H1 (cell line): ENCODE measurements at regions not wholly inside any gene's neighbourhood (a gene's known extent, or its start where the extent isn't known, plus 50 kb on each side); places are given as distances from the start of the nearest gene placed in this dataset.

Experiments used
- CTCF ChIA-PET: fragments of 300-600 bp; sonication (Branson Sonifier 250); formaldehyde crosslinking; loops from one replicate; lab custom pipeline; 2021; ENCODE audit not compliant: partially characterized antibody; lab: Charles Lee
- POLR2A ChIA-PET: fragments of 300-600 bp; sonication (Branson Sonifier 250); formaldehyde crosslinking; loops from one replicate; lab custom pipeline; 2021; ENCODE audit warnings: inconsistent platforms; ENCODE audit not compliant: partially characterized antibody; lab: Charles Lee
- DNase-seq, 2 experiments: peaks; one replicate each; pipeline versions ENCODE4 v3.0.0 to v3.0.0-alpha.2; 2010 to 2022; ENCODE audit warnings: low spot score in 2 of 2, low read depth in 1 of 2, mixed read lengths in 1 of 2
- FAIRE-seq: peaks from 2 replicates; lab custom pipeline; 2011; peaks lifted over from hg19 to GRCh38; lab: Jason Lieb, UNC
- H2AFZ ChIP-seq: 2 replicates; pipeline ENCODE4 v1.8.1; 2012; ENCODE audit warnings: low read length, inconsistent platforms
- H2AK5ac ChIP-seq: 2 replicates; pipeline ENCODE4 v1.6.1; 2013; ENCODE audit warnings: low read depth, low read length
- H2BK120ac ChIP-seq: replicated peaks from 2 replicates; pipeline ENCODE3; 2013; ENCODE audit warnings: low read depth, low read length, inconsistent platforms
- H2BK12ac ChIP-seq: 2 replicates; pipeline ENCODE4 v1.6.1; 2013; ENCODE audit warnings: low read depth, low read length
- H2BK15ac ChIP-seq: 2 replicates; pipeline ENCODE4 v1.6.1; 2013; ENCODE audit warnings: low read length
- H2BK20ac ChIP-seq: 2 replicates; pipeline ENCODE4 v1.6.1; 2013; ENCODE audit warnings: low read length
- H2BK5ac ChIP-seq: 2 replicates; pipeline ENCODE4 v1.6.1; 2013; ENCODE audit warnings: low read depth, low read length
- H3K14ac ChIP-seq: 2 replicates; pipeline ENCODE4 v1.6.1; 2013; ENCODE audit warnings: inconsistent platforms; ENCODE audit not compliant: insufficient read length
- H3K18ac ChIP-seq: 2 replicates; pipeline ENCODE4 v1.6.1; 2013; ENCODE audit warnings: low read length; ENCODE audit errors: extremely low read depth
- H3K23ac ChIP-seq: 2 replicates; pipeline ENCODE4 v1.6.1; 2013; ENCODE audit warnings: inconsistent platforms; ENCODE audit not compliant: insufficient read length
- H3K23me2 ChIP-seq: 2 replicates; pipeline ENCODE4 v1.6.1; 2013; ENCODE audit warnings: low read depth, low read length
- H3K27ac ChIP-seq: 2 replicates; pipeline ENCODE4 v1.6.1; 2011; ENCODE audit warnings: low read depth, low read length, inconsistent platforms
- H3K27me3 ChIP-seq, 4 experiments: replicated peaks in 1 of 4; 1 replicate in 1 of 4; 2 replicates in 3 of 4; pipeline versions ENCODE4 v1.6.1 to v1.8.1; 2011 to 2013; ENCODE audit warnings: low read length in 3 of 4, mild to moderate bottlenecking in 3 of 4, inconsistent platforms in 2 of 4, mixed read lengths in 2 of 4, moderate library complexity in 1 of 4; ENCODE audit not compliant: control insufficient read depth in 3 of 4, insufficient read depth in 3 of 4; ENCODE audit errors: extremely low read depth in 1 of 4
- H3K36me3 ChIP-seq, 4 experiments: 2 replicates each; pipeline versions ENCODE4 v1.6.1 to v1.8.1; 2011 to 2013; ENCODE audit warnings: mild to moderate bottlenecking in 4 of 4, low read length in 3 of 4, moderate library complexity in 2 of 4, control low read depth in 1 of 4, inconsistent platforms in 1 of 4; ENCODE audit not compliant: insufficient read depth in 4 of 4, control insufficient read depth in 2 of 4
- H3K4ac ChIP-seq: replicated peaks from 2 replicates; pipeline ENCODE3; 2013; ENCODE audit warnings: low read length, low read depth, mixed read lengths, inconsistent platforms; ENCODE audit not compliant: insufficient read length
- H3K4me1 ChIP-seq, 4 experiments: replicated peaks in 1 of 4; 1 replicate in 1 of 4; 2 replicates in 3 of 4; pipeline versions ENCODE4 v1.6.1 to v1.8.1; 2011 to 2013; ENCODE audit warnings: low read length in 3 of 4, inconsistent platforms in 2 of 4, mixed read lengths in 1 of 4; ENCODE audit not compliant: insufficient read depth in 4 of 4, control insufficient read depth in 3 of 4
- H3K4me2 ChIP-seq, 2 experiments: 2 replicates each; pipeline versions ENCODE4 v1.6.1 to v1.8.1; 2011 to 2013; ENCODE audit warnings: low read depth in 2 of 2, low read length in 2 of 2, control low read depth in 1 of 2, inconsistent platforms in 1 of 2, mild to moderate bottlenecking in 1 of 2; ENCODE audit not compliant: insufficient read depth in 1 of 2
- H3K4me3 ChIP-seq, 4 experiments: fragments of 200-600, 300-600 bp in 1 of 4; sonication (generic), shearing (Covaris generic), sonication (Bioruptor Twin) in 1 of 4; 2 replicates each; pipeline versions ENCODE4 v1.5.1 to v1.8.1; 2011 to 2016; ENCODE audit warnings: low read length in 4 of 4, low read depth in 3 of 4, control low read depth in 2 of 4, inconsistent platforms in 2 of 4, mild to moderate bottlenecking in 2 of 4, mixed read lengths in 1 of 4, moderate library complexity in 1 of 4; ENCODE audit not compliant: insufficient read depth in 2 of 4; ENCODE audit errors: extremely low read depth in 1 of 4
- H3K56ac ChIP-seq: replicated peaks from 2 replicates; pipeline ENCODE3; 2013; ENCODE audit warnings: low read depth, mild to moderate bottlenecking, mixed read lengths, low read length, inconsistent platforms; ENCODE audit not compliant: insufficient read length
- H3K79me1 ChIP-seq: 2 replicates; pipeline ENCODE4 v1.6.1; 2013; ENCODE audit warnings: low read depth, low read length, control low read depth
- H3K79me2 ChIP-seq, 2 experiments: 2 replicates each; pipeline versions ENCODE4 v1.6.1 to v1.8.1; 2012 to 2013; ENCODE audit warnings: low read length in 2 of 2, mild to moderate bottlenecking in 2 of 2, inconsistent platforms in 1 of 2; ENCODE audit not compliant: insufficient read depth in 2 of 2, control insufficient read depth in 1 of 2
- H3K9ac ChIP-seq, 4 experiments: replicated peaks in 1 of 4; 1 replicate in 1 of 4; 2 replicates in 3 of 4; pipeline versions ENCODE4 v1.6.1 to v1.8.1; 2011 to 2013; ENCODE audit warnings: low read depth in 3 of 4, low read length in 3 of 4, control low read depth in 2 of 4, mild to moderate bottlenecking in 2 of 4, moderate library complexity in 2 of 4, inconsistent platforms in 1 of 4; ENCODE audit errors: extremely low read depth in 1 of 4
- H3K9me3 ChIP-seq, 2 experiments: 2 replicates each; pipeline versions ENCODE4 v1.6.1 to v1.8.1; 2012 to 2013; ENCODE audit warnings: mild to moderate bottlenecking in 2 of 2, moderate library complexity in 2 of 2, control low read depth in 1 of 2, inconsistent platforms in 1 of 2, low read depth in 1 of 2, low read length in 1 of 2, mixed read lengths in 1 of 2; ENCODE audit not compliant: insufficient read depth in 2 of 2
- H4K20me1 ChIP-seq, 2 experiments: replicated peaks in 1 of 2; 2 replicates each; pipeline versions ENCODE3 to v1.8.1; 2011 to 2013; ENCODE audit warnings: inconsistent platforms in 2 of 2, low read length in 2 of 2, mild to moderate bottlenecking in 1 of 2; ENCODE audit not compliant: insufficient read depth in 2 of 2, control insufficient read depth in 1 of 2
- H4K5ac ChIP-seq: 2 replicates; pipeline ENCODE4 v1.6.1; 2013; ENCODE audit warnings: low read length, low read depth, mixed read lengths, inconsistent platforms; ENCODE audit not compliant: insufficient read length
- H4K8ac ChIP-seq: 2 replicates; pipeline ENCODE4 v1.8.0; 2013; ENCODE audit warnings: mild to moderate bottlenecking, moderate library complexity, low read length, inconsistent platforms; ENCODE audit not compliant: insufficient read depth; ENCODE audit errors: extremely low read depth
- H4K91ac ChIP-seq: replicated peaks from 2 replicates; pipeline ENCODE3; 2013; ENCODE audit warnings: low read length, mixed read lengths, inconsistent platforms; ENCODE audit not compliant: insufficient read length
- ASH2L ChIP-seq: fragments of 200-600, 300-600 bp; sonication (generic); IDR thresholded peaks from one replicate; pipeline ENCODE4 v1.7.1; 2017; ENCODE audit warnings: low read length
- CBX5 ChIP-seq: fragments of 300-800, 300-1000 bp; sonication (generic); IDR thresholded peaks from 2 replicates; pipeline ENCODE4 v1.7.1; 2016; ENCODE audit warnings: antibody characterized with exemption, low read length, low read depth
- CBX8 ChIP-seq: fragments of 300-800, 300-1000 bp; sonication (generic); IDR thresholded peaks from 2 replicates; pipeline ENCODE4 v1.7.1; 2016; ENCODE audit warnings: low read depth, low read length, borderline replicate concordance
- EP300 ChIP-seq, 2 experiments: IDR thresholded peaks; 1 replicate in 1 of 2; 2 replicates in 1 of 2; pipeline ENCODE4 v1.6.1; 2011 to 2012; ENCODE audit warnings: low read depth in 2 of 2, low read length in 2 of 2, mild to moderate bottlenecking in 2 of 2, borderline replicate concordance in 1 of 2, inconsistent platforms in 1 of 2, moderate library complexity in 1 of 2
- GABPA ChIP-seq: IDR thresholded peaks from 2 replicates; pipeline ENCODE4 v1.6.1; 2011; ENCODE audit warnings: mild to moderate bottlenecking, low read length, moderate library complexity, borderline replicate concordance; ENCODE audit not compliant: insufficient read depth
- PHF8 ChIP-seq: fragments of 200-600 bp; sonication (generic); conservative IDR thresholded peaks from 2 replicates; pipeline ENCODE4 v1.7.1; 2012; ENCODE audit warnings: low read depth, mild to moderate bottlenecking, inconsistent platforms, low read length, moderate library complexity
- POU5F1 ChIP-seq: IDR thresholded peaks from 2 replicates; pipeline ENCODE4 v1.6.1; 2011; ENCODE audit warnings: low read depth, mild to moderate bottlenecking, low read length, moderate library complexity
- RAD21 ChIP-seq, 2 experiments: IDR thresholded peaks in 1 of 2; conservative IDR thresholded peaks in 1 of 2; 2 replicates each; pipeline ENCODE4 v1.6.1; 2011; ENCODE audit warnings: low read depth in 2 of 2, low read length in 2 of 2, improper control_type of control experiment in 1 of 2, inconsistent platforms in 1 of 2, mild to moderate bottlenecking in 1 of 2, moderate library complexity in 1 of 2
- SIN3A ChIP-seq, 2 experiments: IDR thresholded peaks in 1 of 2; conservative IDR thresholded peaks in 1 of 2; 2 replicates each; pipeline ENCODE4 v1.6.1; 2011 to 2012; ENCODE audit warnings: low read length in 2 of 2, improper control_type of control experiment in 1 of 2, low read depth in 1 of 2, mild to moderate bottlenecking in 1 of 2
- SP1 ChIP-seq: IDR thresholded peaks from 2 replicates; pipeline ENCODE4 v1.6.1; 2011; ENCODE audit warnings: low read depth, low read length
- TAF1 ChIP-seq: IDR thresholded peaks from 2 replicates; pipeline ENCODE4 v1.6.1; 2011; ENCODE audit warnings: mild to moderate bottlenecking, low read depth, low read length
- YY1 ChIP-seq: IDR thresholded peaks from 2 replicates; pipeline ENCODE4 v1.6.1; 2011; ENCODE audit warnings: low read depth, mild to moderate bottlenecking, low read length
- TF ChIP-seq, protein P1 (sequence below), 3 experiments: IDR thresholded peaks; 1 replicate in 2 of 3; 2 replicates in 1 of 3; pipeline versions ENCODE4 v1.5.1 to v1.6.1; 2011; ENCODE audit warnings: low read length in 3 of 3, mild to moderate bottlenecking in 3 of 3, inconsistent platforms in 2 of 3, low read depth in 1 of 3, moderate library complexity in 1 of 3; ENCODE audit not compliant: insufficient read depth in 1 of 3; ENCODE audit errors: control extremely low read depth in 1 of 3

DNA sequence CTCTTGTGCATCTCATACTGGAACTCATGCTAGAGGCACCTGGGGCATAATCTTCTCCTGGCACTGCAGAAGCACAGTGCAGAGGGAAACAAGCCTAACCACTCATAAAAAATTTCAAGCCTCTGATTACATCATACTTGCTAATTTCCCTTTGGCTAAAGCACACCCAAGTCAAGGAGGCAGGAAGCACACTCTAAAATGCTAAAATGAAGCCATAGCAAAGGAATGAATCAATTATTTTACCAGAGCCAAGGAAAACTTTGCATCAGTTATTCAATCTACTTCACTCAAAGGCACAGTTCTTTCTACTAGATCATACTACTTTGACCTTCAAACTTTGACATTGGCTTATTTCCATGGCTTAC is 79.6 kb upstream of the SPOPL start:
- no peak overlapping the region for H3K27ac ChIP-seq
- TF ChIP-seq SIN3A (conservative IDR thresholded peaks at IDR 0.05 in 1 of 2, IDR thresholded peaks at IDR 0.05 in 1 of 2; ENCODE audit: low read depth in 1 of 2, low read length in 2 of 2) = no peak
- TF ChIP-seq, protein P1, sequence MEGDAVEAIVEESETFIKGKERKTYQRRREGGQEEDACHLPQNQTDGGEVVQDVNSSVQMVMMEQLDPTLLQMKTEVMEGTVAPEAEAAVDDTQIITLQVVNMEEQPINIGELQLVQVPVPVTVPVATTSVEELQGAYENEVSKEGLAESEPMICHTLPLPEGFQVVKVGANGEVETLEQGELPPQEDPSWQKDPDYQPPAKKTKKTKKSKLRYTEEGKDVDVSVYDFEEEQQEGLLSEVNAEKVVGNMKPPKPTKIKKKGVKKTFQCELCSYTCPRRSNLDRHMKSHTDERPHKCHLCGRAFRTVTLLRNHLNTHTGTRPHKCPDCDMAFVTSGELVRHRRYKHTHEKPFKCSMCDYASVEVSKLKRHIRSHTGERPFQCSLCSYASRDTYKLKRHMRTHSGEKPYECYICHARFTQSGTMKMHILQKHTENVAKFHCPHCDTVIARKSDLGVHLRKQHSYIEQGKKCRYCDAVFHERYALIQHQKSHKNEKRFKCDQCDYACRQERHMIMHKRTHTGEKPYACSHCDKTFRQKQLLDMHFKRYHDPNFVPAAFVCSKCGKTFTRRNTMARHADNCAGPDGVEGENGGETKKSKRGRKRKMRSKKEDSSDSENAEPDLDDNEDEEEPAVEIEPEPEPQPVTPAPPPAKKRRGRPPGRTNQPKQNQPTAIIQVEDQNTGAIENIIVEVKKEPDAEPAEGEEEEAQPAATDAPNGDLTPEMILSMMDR (IDR thresholded peaks at IDR 0.05; ENCODE audit: control extremely low read depth in 1 of 3, insufficient read depth in 1 of 3, low read depth in 1 of 3, low read length in 3 of 3) = no peak
- no peak for TF ChIP-seq EP300 (IDR thresholded peaks at IDR 0.05; ENCODE audit: borderline replicate concordance in 1 of 2, low read depth in 2 of 2, low read length in 2 of 2)
- TF ChIP-seq SP1 = no peak
- TF ChIP-seq CBX8 = no peak
- no peak for TF ChIP-seq GABPA
- no peak for TF ChIP-seq TAF1
- TF ChIP-seq RAD21 (IDR thresholded peaks at IDR 0.05 in 1 of 2, conservative IDR thresholded peaks at IDR 0.05 in 1 of 2; ENCODE audit: low read depth in 2 of 2, low read length in 2 of 2) = no peak
- TF ChIP-seq YY1 = no peak
- TF ChIP-seq PHF8 = no peak
- TF ChIP-seq CBX5 = no peak
- TF ChIP-seq POU5F1 = no peak
- no peak for TF ChIP-seq ASH2L

More for the DNA sequence above, 79.6 kb upstream of the SPOPL start:
- Histone ChIP-seq H2BK15ac (no peak overlapping the region), H2BK20ac (no peak overlapping the region), H3K4me2 (no peak overlapping the region), H3K79me2 (no peaks in the 10 kb centered on the region), H3K23me2 (no peaks in the 10 kb centered on the region), H2BK12ac (no peak overlapping the region), H4K20me1 (no peaks in the 10 kb centered on the region), H3K4ac (no peak overlapping the region), H3K36me3 (no peaks in the 10 kb centered on the region; a peak in 1 of 8 replicates), H3K27me3 (no peaks in the 10 kb centered on the region), H3K9ac (no peak overlapping the region), H3K4me1 (no peaks in the 10 kb centered on the region), H4K91ac (no peak overlapping the region), H4K5ac (no peak overlapping the region), H2AFZ (no peak overlapping the region), H2BK120ac (no peak overlapping the region), H3K18ac (no peak overlapping the region), H3K23ac (no peak overlapping the region), H3K56ac (no peak overlapping the region), H3K79me1 (no peaks in the 10 kb centered on the region), H3K4me3 (no peak overlapping the region), H2AK5ac (no peak overlapping the region), H3K9me3 (peaks cover 6 to 8% of the 10 kb centered on the region in 2 experiments; a peak in 2 of 4 replicates), H4K8ac (no peak overlapping the region), H2BK5ac (no peak overlapping the region), H3K14ac (no peak overlapping the region)
- FAIRE-seq (no peak), DNase-seq (no peak)
- POLR2A ChIA-PET = no interaction called here
- CTCF ChIA-PET = no interaction called here
